Heart right ventricle (tissue), 16 donors: ENCODE measurements at regions not wholly inside any gene's neighbourhood (a gene's known extent, or its start where the extent isn't known, plus 50 kb on each side); places are given as distances from the start of the nearest gene placed in this dataset.

ENCODE experiments used
- ATAC-seq, 8 donors: fragments of 200-7000 bp; cut with Tn5 transposase; one replicate each; pipeline ENCODE4 v1.9.1; 2020; ENCODE audit warnings: mild to moderate bottlenecking in 8 of 8, moderate library complexity in 8 of 8, moderate number of reproducible peaks in 1 of 8
- DNase-seq, 2 donors: peaks; one replicate each; pipeline ENCODE4 v3.0.0-alpha.2; 2020
- H3K27ac ChIP-seq, 10 donors: fragments of 200-600 bp; sonication (generic) in 2 of 10; one replicate each; pipeline versions ENCODE4 v1.5.0 to v1.8.0; 2020 to 2022; ENCODE audit warnings: mild to moderate bottlenecking in 3 of 10
- H3K27me3 ChIP-seq, 7 donors: fragments of 200-600 bp; one replicate each; pipeline ENCODE4 v1.8.0; 2021 to 2022; ENCODE audit warnings: mild to moderate bottlenecking in 2 of 7
- H3K36me3 ChIP-seq, 9 donors: fragments of 200-600 bp; sonication (generic) in 1 of 9; one replicate each; pipeline versions ENCODE4 v1.5.0 to v1.8.0; 2020 to 2022; ENCODE audit warnings: mild to moderate bottlenecking in 2 of 9
- H3K4me1 ChIP-seq, 9 donors: fragments of 200-600 bp; sonication (generic) in 1 of 9; one replicate each; pipeline versions ENCODE4 v1.5.0 to v1.8.0; 2020 to 2022; ENCODE audit warnings: mild to moderate bottlenecking in 4 of 9
- H3K4me3 ChIP-seq, 10 donors: fragments of 200-600 bp; sonication (generic) in 2 of 10; one replicate each; pipeline versions ENCODE4 v1.5.0 to v1.8.0; 2020 to 2022; ENCODE audit warnings: mild to moderate bottlenecking in 7 of 10, moderate library complexity in 2 of 10
- H3K9me3 ChIP-seq, 11 donors: fragments of 200-600 bp in 10 of 11; sonication (generic) in 2 of 11; one replicate each; pipeline versions ENCODE4 v1.5.0 to v1.8.0; 2013 to 2022; ENCODE audit warnings: mild to moderate bottlenecking in 2 of 11, control low read depth in 1 of 11, moderate library complexity in 1 of 11
- WGBS, 2 donors: extraction: QIAGEN DNeasy Blood & Tissue Kit; methylation state at CpG; one replicate each; pipeline ENCODE4 v1.1.7; 2013; ENCODE audit warnings: inconsistent platforms in 1 of 2; 5-methylcytosine and 5-hydroxymethylcytosine counted together
- intact Hi-C, 10 donors: fragments of 100-400 bp; cut with DNase I; formaldehyde crosslinking; loops; one replicate each; pipeline versions ENCODE4 v1.11.1 to v1.14.2; 2022
- TF ChIP-seq, protein P1 (sequence below), 9 donors: fragments of 200-600 bp; sonication (generic) in 2 of 9; IDR thresholded peaks; one replicate each; pipeline versions ENCODE4 v1.5.0 to v1.8.0; 2021 to 2022; ENCODE audit warnings: antibody characterized with exemption in 9 of 9, mild to moderate bottlenecking in 5 of 9, moderate library complexity in 1 of 9
- donor health status: Arrhythmogenic right ventricular cardiomyopathy.
- donor health status: ischemic (EF 13 %, LVEDD 7.1; RV severe dilation, severe dysfunction).
- donor health status: healthy with polysubstance abuse.
- donor health status: DM: no; HTN: yes; CAD: no.
- donor health status: DM: no; HTN: no; CAD: no.
- donor health status: ischemic (EF 25% LVEDD 6.9; RV normal size, moderate dysfunction).
- donor health status: ischemic (EF 25% LVEDD 5.7; RV mildly dilated, moderate dysfunction).
- donor health status: healthy.
- donor health status: DM: yes; HTN: yes; CAD: no.
- donor health status: Ischemic cardiomyopathy.
- donor health status: ischemic (EF 35%, LVEDD 5.7; RV mildly dilated, moderate dysfunction).
- donor health status: nonischemic (EF 11% LVEDD 7.7; RV severe dilation, severe dysfunction).
- donor health status: DM: yes; HTN: yes; CAD: no.
- donor health status: PGD.
- donor health status: ischemic (EF 29% LVEDD 5.4; RV normal size, mild dysfunction).
- donor health status: nonischemic (EF 23%, LVEDD 6.1; RV moderate dilation, normal function).

DNA sequence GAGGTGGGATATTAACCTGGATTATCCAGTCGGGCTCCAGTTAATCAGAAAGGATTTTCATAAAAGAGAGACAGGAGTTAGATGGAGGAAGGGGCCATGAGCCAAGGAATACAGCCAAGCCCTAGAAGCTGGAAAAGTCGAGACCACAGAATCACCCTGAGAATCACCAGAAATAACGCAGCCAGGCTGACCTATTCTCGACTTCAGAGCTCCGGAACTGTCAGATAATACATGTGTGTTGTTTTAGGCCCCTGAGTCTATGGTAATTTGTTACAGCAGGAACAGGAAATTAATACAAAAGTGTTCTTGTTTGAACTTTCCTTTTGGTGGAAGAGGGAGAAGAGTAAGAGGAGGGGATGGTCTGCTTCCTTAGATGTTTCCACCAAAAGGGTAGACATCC is 208.1 kb downstream of the JCAD start:
- H3K27me3 ChIP-seq: no peaks in the 10 kb centered on the region
- TF ChIP-seq, protein P1, sequence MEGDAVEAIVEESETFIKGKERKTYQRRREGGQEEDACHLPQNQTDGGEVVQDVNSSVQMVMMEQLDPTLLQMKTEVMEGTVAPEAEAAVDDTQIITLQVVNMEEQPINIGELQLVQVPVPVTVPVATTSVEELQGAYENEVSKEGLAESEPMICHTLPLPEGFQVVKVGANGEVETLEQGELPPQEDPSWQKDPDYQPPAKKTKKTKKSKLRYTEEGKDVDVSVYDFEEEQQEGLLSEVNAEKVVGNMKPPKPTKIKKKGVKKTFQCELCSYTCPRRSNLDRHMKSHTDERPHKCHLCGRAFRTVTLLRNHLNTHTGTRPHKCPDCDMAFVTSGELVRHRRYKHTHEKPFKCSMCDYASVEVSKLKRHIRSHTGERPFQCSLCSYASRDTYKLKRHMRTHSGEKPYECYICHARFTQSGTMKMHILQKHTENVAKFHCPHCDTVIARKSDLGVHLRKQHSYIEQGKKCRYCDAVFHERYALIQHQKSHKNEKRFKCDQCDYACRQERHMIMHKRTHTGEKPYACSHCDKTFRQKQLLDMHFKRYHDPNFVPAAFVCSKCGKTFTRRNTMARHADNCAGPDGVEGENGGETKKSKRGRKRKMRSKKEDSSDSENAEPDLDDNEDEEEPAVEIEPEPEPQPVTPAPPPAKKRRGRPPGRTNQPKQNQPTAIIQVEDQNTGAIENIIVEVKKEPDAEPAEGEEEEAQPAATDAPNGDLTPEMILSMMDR (IDR thresholded peaks at IDR 0.05): no peak
- no peaks in the 10 kb centered on the region for H3K9me3 ChIP-seq
- H3K36me3 ChIP-seq: no peaks in the 10 kb centered on the region
- DNase-seq: no peak
- peak in 2 of 8 donors; percentile 42 to 51 for ATAC-seq
- intact Hi-C loops: loop anchor here in 3 of 10 donors (10.0 kb wide), 3 partner anchors 96 to 216 kb away; partner anchors contain the start of gene SVIL (in 1 of the 3)
- H3K27ac ChIP-seq: peak overlapping the region in 3 of 10 donors; percentile 4 to 34 (median 5)
- WGBS, 2 donors: 59 to 61% methylated on average over 5 of the region's 5 CpGs
- peaks cover 0 to 30% (median 14%) of the 10 kb centered on the region in 9 donors for H3K4me1 ChIP-seq
- no peak overlapping the region for H3K4me3 ChIP-seq

DNA sequence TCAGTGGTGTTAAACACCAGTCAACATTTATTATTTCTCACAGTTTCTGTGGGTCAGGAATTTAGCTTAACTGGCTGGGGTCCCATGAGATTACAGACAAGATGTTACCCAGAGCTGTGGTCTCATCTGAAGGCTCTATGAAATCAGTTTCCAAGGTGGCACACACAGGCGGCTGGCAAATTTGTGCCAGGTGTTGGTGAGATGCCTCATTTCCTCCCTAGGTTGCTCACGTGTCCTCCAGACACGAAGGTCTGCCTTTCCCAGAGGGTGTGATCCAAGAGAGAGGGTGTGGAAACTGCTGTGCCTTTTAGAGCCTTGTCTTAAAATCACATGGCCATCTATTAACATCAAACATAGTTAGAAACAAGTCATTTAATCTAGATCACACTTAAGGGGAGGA is 209.0 kb downstream of the JCAD start:
- H3K4me3 ChIP-seq: no peak overlapping the region
- intact Hi-C loops: loop anchor here in 3 of 10 donors (10.0 kb wide), 3 partner anchors 96 to 216 kb away; partner anchors contain the start of gene SVIL (in 1 of the 3)
- H3K9me3 ChIP-seq: peaks cover 0 to 3% (median 0%) of the 10 kb centered on the region in 11 donors
- TF ChIP-seq, protein P1 (IDR thresholded peaks at IDR 0.05): no peak
- peak overlapping the region in 2 of 10 donors; percentile 63 to 71 for H3K27ac ChIP-seq
- no peaks in the 10 kb centered on the region for H3K36me3 ChIP-seq
- DNase-seq (no peak), ATAC-seq (no peak)
- no peaks in the 10 kb centered on the region for H3K27me3 ChIP-seq
- WGBS, 2 donors: 77 to 82% methylated on average over 3 of the region's 3 CpGs
- peaks cover 0 to 30% (median 14%) of the 10 kb centered on the region in 9 donors for H3K4me1 ChIP-seq

DNA sequence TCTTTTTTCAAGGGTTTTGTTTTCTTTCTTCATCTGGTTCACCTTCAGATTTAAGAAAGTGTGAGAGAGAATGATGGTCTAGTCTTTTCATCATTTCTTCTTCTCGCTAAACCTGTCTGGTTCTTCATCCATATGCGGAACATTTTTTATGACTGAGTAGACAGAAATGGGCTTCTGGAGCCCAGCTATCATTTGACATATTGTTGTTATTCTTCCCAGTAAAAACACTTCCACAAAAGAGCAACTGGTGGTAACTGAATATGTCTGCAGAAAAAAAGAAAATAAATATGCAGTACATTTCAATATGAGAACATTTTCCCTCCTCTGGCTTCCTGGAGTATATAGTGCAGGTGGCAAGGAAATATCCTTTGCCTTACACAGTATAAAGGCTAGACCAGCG is 209.5 kb downstream of the JCAD start:
- no peak for DNase-seq
- whole genome bisulfite sequencing, 2 donors: 59 to 74% methylated on average over 3 of the region's 3 CpGs
- H3K27ac ChIP-seq: peak overlapping the region in 7 of 10 donors; percentile 17 to 76 (median 52)
- ATAC-seq: no peak
- intact Hi-C loops: loop anchor here in 3 of 10 donors (10.0 kb wide), 3 partner anchors 95 to 215 kb away; partner anchors contain the start of gene SVIL (in 1 of the 3)
- H3K27me3 ChIP-seq: no peaks in the 10 kb centered on the region
- H3K9me3 ChIP-seq: peaks cover 0 to 8% (median 0%) of the 10 kb centered on the region in 11 donors
- peaks cover 0 to 30% (median 14%) of the 10 kb centered on the region in 9 donors for H3K4me1 ChIP-seq
- TF ChIP-seq, protein P1 (IDR thresholded peaks at IDR 0.05): no peak
- H3K4me3 ChIP-seq: peak overlapping the region in 4 of 10 donors; percentile 14 to 35 (median 19)
- no peaks in the 10 kb centered on the region for H3K36me3 ChIP-seq

DNA sequence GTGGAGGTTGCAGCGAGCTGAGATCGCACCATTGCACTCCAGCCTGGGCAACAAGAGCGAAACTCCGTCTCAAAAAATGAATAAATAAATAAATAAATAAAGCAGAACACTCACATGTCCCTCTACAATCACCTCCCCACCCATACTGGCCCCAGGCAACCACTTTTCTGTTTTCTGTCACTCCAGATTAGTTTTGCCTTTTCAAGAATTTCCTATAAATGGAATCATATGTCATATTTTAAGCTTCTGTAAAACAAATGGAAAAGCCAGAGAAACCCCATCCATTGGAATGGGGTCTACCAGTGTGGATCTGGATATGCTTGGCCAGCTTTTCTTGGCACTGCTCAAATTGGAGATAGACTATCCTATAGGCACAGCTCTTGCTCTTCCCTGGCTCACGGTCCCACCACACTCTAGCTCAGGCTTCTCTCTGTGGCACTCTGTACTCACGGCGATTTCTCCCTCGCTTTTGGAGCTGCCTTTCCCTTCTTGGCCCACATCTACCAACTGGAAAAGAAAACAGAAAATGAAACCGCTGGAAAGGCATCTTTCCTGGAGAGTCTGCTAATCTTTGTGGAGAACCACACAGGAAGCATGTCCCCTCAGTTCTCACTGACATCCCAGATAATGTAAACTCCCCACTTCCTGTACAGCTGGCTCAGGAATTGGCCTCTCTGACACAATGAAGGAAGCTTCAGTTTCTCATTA is 210.1 kb downstream of the JCAD start:
- DNase-seq: peak in 1 of 2 donors; percentile 55
- H3K4me3 ChIP-seq: peak overlapping the region in 6 of 10 donors; percentile 5 to 35 (median 19)
- H3K4me1 ChIP-seq: peaks cover 0 to 30% (median 14%) of the 10 kb centered on the region in 9 donors
- no peaks in the 10 kb centered on the region for H3K36me3 ChIP-seq
- 58 to 67% methylated on average over 9 of the region's 9 CpGs for WGBS, 2 donors
- H3K27ac ChIP-seq: peak overlapping the region in 7 of 10 donors; percentile 17 to 76 (median 52)
- TF ChIP-seq, protein P1 (IDR thresholded peaks at IDR 0.05): no peak
- peak; percentile 44 to 92 (median 81) for ATAC-seq
- no peaks in the 10 kb centered on the region for H3K27me3 ChIP-seq
- intact Hi-C loops: no loop called here
- H3K9me3 ChIP-seq: peaks cover 0 to 11% (median 0%) of the 10 kb centered on the region in 11 donors
